ENCODE measurements at regions not wholly inside any gene's neighbourhood (a gene's known extent, or its start where the extent isn't known, plus 50 kb on each side); places are given as distances from the start of the nearest gene placed in this dataset.
"Not testable (repeated sequence)": the region's sequence is repeated elsewhere in the genome, so short reads cannot be mapped to it uniquely, and the experiment has no call there.

DNA sequence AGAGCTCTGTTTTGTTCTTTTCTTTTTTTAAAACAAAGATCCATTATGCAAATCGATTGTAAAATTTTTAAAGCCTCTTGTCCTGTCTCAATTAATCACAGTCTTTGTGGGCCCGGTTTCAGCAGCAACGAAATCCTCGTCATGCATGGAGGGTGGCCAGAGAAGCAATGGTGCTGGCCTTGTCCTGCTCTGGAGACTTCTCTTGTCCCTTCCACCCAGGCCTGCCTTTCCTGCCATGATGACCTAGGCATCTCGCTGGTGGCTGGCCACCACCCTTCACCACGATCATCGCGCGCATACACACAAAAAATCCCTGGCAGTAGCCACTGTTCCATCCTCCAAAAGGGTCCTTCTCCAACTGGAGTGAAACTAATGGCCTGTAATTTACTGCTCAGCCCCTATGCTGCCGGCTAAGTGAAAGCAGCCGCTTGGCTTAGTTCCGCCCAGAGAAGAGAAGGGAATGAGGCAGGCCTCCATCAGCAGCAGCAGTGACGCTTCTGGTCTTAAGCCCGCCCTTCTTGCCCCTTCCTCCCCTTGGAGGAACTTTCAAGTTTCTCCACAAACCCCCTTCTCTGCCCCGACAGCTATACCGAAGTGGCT lies 309.5 kb downstream of the NPHP4 start:
- DNase-seq = no peak

- no peak for DNase-seq
Observed at GRCh38 chr1:5681654-5682053, 310.6 kb downstream of the NPHP4 start.

DNA sequence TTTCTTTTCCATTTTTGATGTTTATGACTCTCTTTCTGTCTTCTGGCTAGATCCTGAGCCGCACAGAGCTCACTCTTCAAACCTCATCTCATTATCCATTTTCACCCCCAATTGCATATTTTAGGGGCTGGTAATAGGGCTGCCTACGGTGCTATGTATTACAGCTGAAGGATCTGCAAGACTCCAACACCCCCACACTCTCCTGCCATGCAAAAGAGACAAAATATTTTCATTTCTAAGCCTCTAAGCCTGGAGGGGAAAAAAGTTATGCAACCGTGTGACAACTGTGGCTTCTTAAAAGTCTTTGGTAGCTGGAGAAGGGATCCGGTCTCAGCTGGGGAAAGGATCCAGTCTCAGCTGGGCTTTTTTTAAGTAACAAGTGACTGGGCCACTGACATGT lies 311.6 kb downstream of the NPHP4 start:
- no peak for DNase-seq

- DNase-seq = no peak
Observed at GRCh38 chr1:5678759-5679158, 313.5 kb downstream of the NPHP4 start.

DNA sequence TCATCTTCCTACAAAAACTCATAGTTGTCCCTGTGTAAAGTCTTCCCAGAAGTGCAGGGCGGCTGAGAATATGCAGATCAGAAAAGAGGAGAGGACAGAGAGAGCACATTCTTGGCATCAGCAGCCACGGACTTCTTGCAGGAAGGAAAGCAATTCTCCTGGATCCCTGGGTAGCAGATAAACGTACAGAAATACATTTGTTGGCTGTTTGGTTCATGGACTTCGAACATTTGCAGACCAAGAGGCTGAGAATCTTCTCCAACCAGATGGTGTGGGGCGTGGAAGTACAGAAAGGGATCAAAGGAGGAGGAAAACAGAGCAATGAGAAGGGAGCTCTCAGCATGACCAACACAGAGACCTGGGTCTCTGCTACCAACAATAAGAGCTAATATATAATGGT lies 319.9 kb downstream of the NPHP4 start:
- DNase-seq = not testable (repeated sequence)

DNA sequence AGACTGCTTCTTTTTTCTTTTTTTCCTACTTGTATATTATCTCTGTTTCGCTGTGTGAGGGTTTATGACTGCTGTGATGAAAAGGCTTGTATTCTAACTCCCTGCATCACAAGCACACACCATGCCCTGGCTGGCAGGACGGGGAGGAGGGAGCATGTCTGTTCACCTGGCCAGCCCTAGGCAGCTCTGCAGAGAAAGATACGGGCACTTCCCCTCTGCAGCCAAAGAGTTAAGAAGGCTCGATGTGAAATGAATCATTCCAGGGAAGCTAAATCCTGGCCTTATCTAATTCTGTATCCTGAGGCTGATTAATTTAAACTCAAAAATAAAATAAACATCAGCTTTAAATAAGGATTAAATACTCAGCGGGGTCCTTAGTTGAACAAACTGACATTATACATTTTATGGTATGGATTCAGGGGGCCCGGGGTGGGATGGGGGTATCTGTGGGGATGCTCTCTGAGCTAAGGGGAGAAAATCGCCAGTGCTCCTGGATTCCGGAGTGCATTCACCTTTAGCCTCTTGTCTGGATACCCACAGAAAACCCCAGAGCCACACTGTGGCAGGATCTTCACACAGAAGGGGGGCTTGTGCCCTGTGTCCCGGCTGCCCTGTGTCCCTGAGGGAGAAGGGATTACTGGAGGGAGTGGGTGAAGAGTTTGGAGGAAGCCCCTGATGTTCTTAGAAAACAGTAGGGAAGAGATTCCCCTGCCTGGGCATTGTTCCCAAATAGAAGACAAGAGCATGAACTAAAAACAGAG lies 321.5 kb downstream of the NPHP4 start:
- DNase-seq = no peak

DNA sequence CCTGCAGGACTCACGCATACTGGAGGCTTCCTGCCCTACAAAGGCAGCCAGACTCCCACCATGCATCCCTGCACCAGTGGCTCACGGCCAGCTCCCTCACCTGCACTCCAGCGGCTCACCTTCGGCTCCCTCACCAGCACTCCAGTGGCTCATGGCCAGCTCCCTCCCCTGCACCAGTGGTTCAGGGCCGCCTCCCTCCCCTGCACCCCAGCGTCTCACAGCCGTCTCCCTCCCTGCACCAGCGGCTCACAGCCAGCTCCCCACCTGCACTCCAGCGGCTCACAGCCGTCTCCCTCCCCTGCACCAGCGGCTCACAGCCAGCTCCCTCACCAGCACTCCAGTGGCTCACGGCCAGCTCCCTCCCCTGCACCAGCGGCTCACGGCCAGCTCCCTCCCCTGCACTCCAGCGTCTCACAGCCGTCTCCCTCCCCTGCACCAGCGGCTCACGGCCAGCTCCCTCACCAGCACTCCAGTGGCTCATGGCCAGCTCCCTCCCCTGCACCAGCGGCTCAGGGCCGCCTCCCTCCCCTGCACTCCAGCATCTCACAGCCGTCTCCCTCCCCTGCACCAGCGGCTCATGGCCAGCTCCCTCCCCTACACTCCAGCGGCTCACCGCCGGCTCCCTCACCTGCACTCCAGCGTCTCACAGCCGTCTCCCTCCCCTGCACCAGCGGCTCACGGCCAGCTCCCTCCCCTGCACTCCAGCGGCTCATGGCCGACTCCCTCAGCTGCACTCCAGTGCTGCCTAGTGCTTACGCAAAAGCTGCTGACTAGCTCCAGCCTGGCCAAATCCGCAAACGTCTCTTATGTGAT lies 324.5 kb downstream of the NPHP4 start:
- no peak for DNase-seq

DNA sequence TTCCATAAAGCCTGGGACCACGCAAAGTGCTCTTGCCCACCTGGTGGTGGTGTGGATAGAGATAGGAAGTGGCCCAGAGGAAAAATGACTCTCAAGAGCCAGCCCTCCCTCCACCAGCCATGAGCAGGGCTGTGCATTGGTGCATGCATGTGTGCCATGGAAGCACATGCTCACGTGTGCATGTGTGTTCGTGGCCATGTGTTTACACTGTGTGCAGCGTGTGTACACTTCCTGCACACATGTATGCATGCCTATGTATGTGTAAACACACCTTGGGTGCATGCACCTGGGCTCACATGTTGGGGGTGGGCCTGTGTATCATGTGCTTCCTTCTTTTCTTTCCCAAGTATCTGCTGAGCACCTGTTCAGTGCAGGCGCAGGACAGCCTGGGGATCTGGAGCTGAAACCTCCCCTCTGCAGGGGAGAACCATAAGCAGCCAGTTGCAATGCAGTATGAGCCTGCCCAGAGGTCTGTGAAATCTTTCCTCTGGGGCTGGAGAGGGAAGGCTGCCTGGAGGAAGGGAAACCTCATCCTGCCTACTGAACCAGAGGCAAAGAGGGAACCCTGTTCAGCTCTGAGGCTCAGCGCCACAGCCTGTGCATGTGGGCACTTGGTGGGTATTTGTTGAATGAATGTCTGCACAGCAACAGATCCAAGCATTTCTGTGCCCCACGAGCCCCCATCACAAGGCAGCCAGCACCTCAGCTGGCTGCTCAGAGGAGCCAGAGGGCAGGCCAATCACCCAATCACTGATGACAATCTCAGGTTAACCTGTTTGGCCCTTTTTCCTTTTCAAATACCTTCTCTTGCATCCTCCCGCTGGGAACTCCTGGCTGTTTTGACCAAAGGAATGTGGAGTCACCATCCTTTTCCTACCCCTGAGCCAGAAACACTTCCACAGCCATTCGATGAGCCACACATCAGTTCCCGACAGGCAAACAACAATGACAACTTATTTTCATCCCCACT lies 327.0 kb downstream of the NPHP4 start:
- no peak for DNase-seq

- DNase-seq = no peak
Observed at GRCh38 chr1:5664081-5664768, 328.0 kb downstream of the NPHP4 start.

DNA sequence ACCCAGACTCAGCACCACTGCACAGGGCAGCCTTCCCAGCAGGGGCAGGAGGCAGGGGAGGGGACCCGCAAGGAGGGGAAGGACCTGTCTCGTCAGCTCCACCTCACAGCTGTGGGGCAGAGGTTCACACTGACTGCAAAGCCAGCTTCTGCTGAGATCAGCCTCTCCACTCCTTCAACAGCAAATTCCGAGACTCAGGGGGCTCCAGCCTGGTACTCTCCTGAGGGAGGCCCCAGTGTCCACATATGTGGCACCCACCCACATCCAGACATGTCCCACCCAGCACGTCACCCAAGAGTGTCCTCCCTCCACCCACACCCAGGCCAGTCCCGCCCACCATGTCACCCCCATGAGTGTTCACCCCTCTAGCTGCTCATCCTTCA lies 329.5 kb downstream of the NPHP4 start:
- no peak for DNase-seq

- DNase-seq = no peak
Observed at GRCh38 chr1:5662086-5662743, 330.0 kb downstream of the NPHP4 start.

- no peak for DNase-seq
Observed at GRCh38 chr1:5661196-5662085, 330.8 kb downstream of the NPHP4 start.

- no peak for DNase-seq
Observed at GRCh38 chr1:5660141-5660935, 331.9 kb downstream of the NPHP4 start.

GRCh38 chr1:5659606-5660005 lies 332.6 kb downstream of the NPHP4 start:
- DNase-seq = no peak

GRCh38 chr1:5658340-5659316 lies 333.6 kb downstream of the NPHP4 start:
- no peak for DNase-seq

GRCh38 chr1:5651964-5652821 lies 340.0 kb downstream of the NPHP4 start:
- no peak for DNase-seq

GRCh38 chr1:5651473-5651872 lies 340.8 kb downstream of the NPHP4 start:
- no peak for DNase-seq

All from NK-92 treated with Interleukin-12 subunit alpha and Interleukin-12 subunit beta, amount 100 ng/mL, for 24 hours (cell line).